Upper lobe of left lung (tissue), 6 donors: ENCODE measurements at regions not wholly inside any gene's neighbourhood (a gene's known extent, or its start where the extent isn't known, plus 50 kb on each side); places are given as distances from the start of the nearest gene placed in this dataset.

Experiments used
- ATAC-seq, 2 donors: fragments of 200-7000 bp; cut with Tn5 transposase; one replicate each; pipeline ENCODE4 v1.9.1; 2022; ENCODE audit warnings: mild to moderate bottlenecking in 2 of 2, moderate library complexity in 2 of 2; ENCODE audit not compliant: low FRiP score in 2 of 2
- DNase-seq, 2 donors: peaks; one replicate each; pipeline ENCODE4 v3.0.0-alpha.2; 2019 to 2020
- H3K27ac ChIP-seq, 4 donors: fragments of 200-600 bp; sonication (generic); one replicate each; pipeline ENCODE4 v1.5.1; 2016 to 2019
- H3K27me3 ChIP-seq, 4 donors: fragments of 200-600 bp; sonication (generic); one replicate each; pipeline ENCODE4 v1.5.1; 2017 to 2019
- H3K36me3 ChIP-seq, 4 donors: fragments of 200-600 bp; sonication (generic); one replicate each; pipeline ENCODE4 v1.5.1; 2016 to 2019
- H3K4me1 ChIP-seq, 4 donors: fragments of 200-600 bp; sonication (generic); one replicate each; pipeline ENCODE4 v1.5.1; 2018 to 2019
- H3K4me3 ChIP-seq, 4 donors: fragments of 200-600 bp; sonication (generic); one replicate each; pipeline ENCODE4 v1.5.1; 2017 to 2019; ENCODE audit warnings: mild to moderate bottlenecking in 2 of 4, moderate library complexity in 1 of 4
- H3K9me3 ChIP-seq, 4 donors: fragments of 200-600 bp; sonication (generic); one replicate each; pipeline ENCODE4 v1.5.1; 2018 to 2019
- EP300 ChIP-seq, 4 donors: sonication (generic); formaldehyde crosslinking; IDR thresholded peaks; one replicate each; pipeline ENCODE4 v1.5.1; 2017; ENCODE audit warnings: antibody characterized with exemption in 4 of 4, control low read depth in 2 of 4
- POLR2A ChIP-seq, 4 donors: fragments of 450-650 bp; IDR thresholded peaks; one replicate each; pipeline ENCODE4 v1.5.1; 2016 to 2017; ENCODE audit warnings: antibody characterized with exemption in 4 of 4, mild to moderate bottlenecking in 2 of 4
- POLR2AphosphoS5 ChIP-seq, 2 donors: sonication (generic); formaldehyde crosslinking; IDR thresholded peaks; one replicate each; pipeline ENCODE4 v1.5.1; 2017; ENCODE audit warnings: antibody characterized with exemption in 2 of 2
- whole genome bisulfite sequencing, 2 donors: methylation state at CpG; one replicate each; pipeline ENCODE4 v1.1.5; 2017 to 2018; 5-methylcytosine and 5-hydroxymethylcytosine counted together
- TF ChIP-seq, protein P1 (sequence below), 6 experiments: fragments of 450-650 bp in 4 of 6; fragments of 200-600 bp in 2 of 6; sonication (generic) in 2 of 6; IDR thresholded peaks; one replicate each; pipeline ENCODE4 v1.5.1; 2016 to 2019; ENCODE audit warnings: antibody characterized with exemption in 6 of 6
- donor health status: DM: no; HTN: no; CAD: no; lungs with moderate emphysema.
- donor health status: DM: no; HTN: yes; CAD: no; lungs with severe emphysema.

DNA sequence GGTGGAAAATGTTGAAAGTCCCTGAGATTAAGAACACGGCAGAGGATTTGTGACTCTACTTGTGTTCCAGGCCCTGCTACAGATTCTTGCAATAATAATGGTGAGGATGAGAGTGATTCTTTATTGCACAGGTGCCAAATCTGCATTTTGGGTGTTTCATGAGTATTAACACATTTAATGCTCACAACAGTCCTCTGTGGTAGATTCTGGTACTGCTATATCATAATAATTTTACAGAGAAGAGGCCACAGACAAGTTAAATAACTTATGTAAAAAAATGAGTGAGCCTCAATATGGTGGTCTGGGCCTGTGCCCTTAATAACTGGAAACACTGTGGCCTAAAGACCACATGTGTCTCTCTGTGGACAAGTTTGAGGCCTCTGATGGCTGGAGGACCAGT lies 124.3 kb downstream of the C4orf33 start:
- H3K9me3 ChIP-seq, result no peaks in the 10 kb centered on the region
- TF ChIP-seq POLR2AphosphoS5 (IDR thresholded peaks at IDR 0.05), result no peak
- no peak for TF ChIP-seq POLR2A (IDR thresholded peaks at IDR 0.05)
- TF ChIP-seq, protein P1, sequence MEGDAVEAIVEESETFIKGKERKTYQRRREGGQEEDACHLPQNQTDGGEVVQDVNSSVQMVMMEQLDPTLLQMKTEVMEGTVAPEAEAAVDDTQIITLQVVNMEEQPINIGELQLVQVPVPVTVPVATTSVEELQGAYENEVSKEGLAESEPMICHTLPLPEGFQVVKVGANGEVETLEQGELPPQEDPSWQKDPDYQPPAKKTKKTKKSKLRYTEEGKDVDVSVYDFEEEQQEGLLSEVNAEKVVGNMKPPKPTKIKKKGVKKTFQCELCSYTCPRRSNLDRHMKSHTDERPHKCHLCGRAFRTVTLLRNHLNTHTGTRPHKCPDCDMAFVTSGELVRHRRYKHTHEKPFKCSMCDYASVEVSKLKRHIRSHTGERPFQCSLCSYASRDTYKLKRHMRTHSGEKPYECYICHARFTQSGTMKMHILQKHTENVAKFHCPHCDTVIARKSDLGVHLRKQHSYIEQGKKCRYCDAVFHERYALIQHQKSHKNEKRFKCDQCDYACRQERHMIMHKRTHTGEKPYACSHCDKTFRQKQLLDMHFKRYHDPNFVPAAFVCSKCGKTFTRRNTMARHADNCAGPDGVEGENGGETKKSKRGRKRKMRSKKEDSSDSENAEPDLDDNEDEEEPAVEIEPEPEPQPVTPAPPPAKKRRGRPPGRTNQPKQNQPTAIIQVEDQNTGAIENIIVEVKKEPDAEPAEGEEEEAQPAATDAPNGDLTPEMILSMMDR (IDR thresholded peaks at IDR 0.05), result no peak
- no peak for TF ChIP-seq EP300 (IDR thresholded peaks at IDR 0.05)
- no peak overlapping the region for H3K4me3 ChIP-seq
- 85 to 92% methylated on average over 1 of the region's 1 CpG for WGBS, 2 donors
- no peaks in the 10 kb centered on the region for H3K36me3 ChIP-seq
- no peaks in the 10 kb centered on the region for H3K27me3 ChIP-seq
- H3K4me1 ChIP-seq, result no peaks in the 10 kb centered on the region
- no peak overlapping the region for H3K27ac ChIP-seq
- DNase-seq (no peak), ATAC-seq (no peak)

GRCh38 chr4:129223945-129224344 lies 128.0 kb downstream of the C4orf33 start:
- DNase-seq (no peak), ATAC-seq (no peak)
- Histone ChIP-seq H3K27me3 (no peaks in the 10 kb centered on the region), H3K27ac (no peak overlapping the region), H3K36me3 (no peaks in the 10 kb centered on the region), H3K9me3 (no peaks in the 10 kb centered on the region), H3K4me3 (no peak overlapping the region), H3K4me1 (no peaks in the 10 kb centered on the region)
- TF ChIP-seq POLR2AphosphoS5 (IDR thresholded peaks at IDR 0.05) (no peak), POLR2A (IDR thresholded peaks at IDR 0.05) (no peak), EP300 (IDR thresholded peaks at IDR 0.05) (no peak)
- TF ChIP-seq, protein P1 (IDR thresholded peaks at IDR 0.05), result no peak

DNA sequence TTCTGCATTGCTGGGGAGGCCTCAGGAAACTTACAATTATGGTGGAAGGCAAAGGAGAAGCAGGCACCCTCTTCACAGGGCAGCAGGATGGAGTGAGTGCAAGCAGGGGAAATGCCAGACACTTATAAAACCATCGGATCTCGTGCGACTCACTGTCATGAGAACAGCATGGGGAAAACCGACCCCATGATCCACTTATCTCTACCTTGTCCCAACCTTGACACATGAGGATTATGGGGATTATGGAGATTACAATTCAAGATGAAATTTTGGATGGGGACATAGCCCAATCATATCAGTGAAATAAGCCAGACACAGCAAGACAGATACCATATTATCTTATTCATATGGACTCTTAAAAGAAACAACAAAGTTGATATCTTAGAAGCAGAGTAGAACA lies 134.9 kb downstream of the C4orf33 start:
- H3K36me3 ChIP-seq, result no peaks in the 10 kb centered on the region
- no peaks in the 10 kb centered on the region for H3K9me3 ChIP-seq
- no peak overlapping the region for H3K4me3 ChIP-seq
- H3K27me3 ChIP-seq, result no peaks in the 10 kb centered on the region
- DNase-seq (no peak), ATAC-seq (no peak)
- H3K4me1 ChIP-seq, result no peaks in the 10 kb centered on the region
- TF ChIP-seq POLR2AphosphoS5 (IDR thresholded peaks at IDR 0.05) (no peak), POLR2A (IDR thresholded peaks at IDR 0.05) (no peak), EP300 (IDR thresholded peaks at IDR 0.05) (no peak)
- TF ChIP-seq, protein P1 (IDR thresholded peaks at IDR 0.05), result no peak
- WGBS, 2 donors, result 67 to 83% methylated on average over 4 of the region's 4 CpGs
- H3K27ac ChIP-seq, result no peak overlapping the region

- no peak for ATAC-seq
Measured at GRCh38 chr4:129231945-129232588, 136.1 kb downstream of the C4orf33 start.

More at GRCh38 chr4:129231945-129232588, 136.1 kb downstream of the C4orf33 start:
- Histone ChIP-seq H3K9me3 (no peaks in the 10 kb centered on the region), H3K4me3 (no peak overlapping the region), H3K36me3 (no peaks in the 10 kb centered on the region), H3K27ac (no peak overlapping the region), H3K27me3 (no peaks in the 10 kb centered on the region), H3K4me1 (no peaks in the 10 kb centered on the region)
- WGBS, 2 donors, result 65 to 83% methylated on average over 2 of the region's 2 CpGs
- no peak for DNase-seq
- TF ChIP-seq POLR2AphosphoS5 (IDR thresholded peaks at IDR 0.05), result no peak
- TF ChIP-seq EP300 (IDR thresholded peaks at IDR 0.05), result no peak
- no peak for TF ChIP-seq POLR2A (IDR thresholded peaks at IDR 0.05)
- TF ChIP-seq, protein P1 (IDR thresholded peaks at IDR 0.05), result no peak
